A549 (cell line): ENCODE measurements at regions not wholly inside any gene's neighbourhood (a gene's known extent, or its start where the extent isn't known, plus 50 kb on each side); places are given as distances from the start of the nearest gene placed in this dataset.

ENCODE experiments used
- ATAC-seq, 2 experiments: fragments of 200-7000 bp in 1 of 2; fragments of >200 bp in 1 of 2; cut with Nextera tagmentation in 1 of 2; cut with Tn5 transposase in 1 of 2; 3 replicates each; pipeline versions ENCODE4 v1.8.0 to v1.9.1; 2018 to 2020; ENCODE audit warnings: mild to moderate bottlenecking in 1 of 2, moderate library complexity in 1 of 2
- CTCF ChIA-PET: fragments of 300-600 bp; sonication (Branson Sonifier 250); formaldehyde crosslinking; extraction: SDS; loops from one replicate; lab custom pipeline; 2021; ENCODE audit warnings: antibody characterized with exemption, inconsistent platforms; lab: Yijun Ruan, JAX
- POLR2A ChIA-PET: fragments of 350-600 bp; formaldehyde crosslinking; extraction: SDS; loops from one replicate; lab custom pipeline; 2021; ENCODE audit warnings: antibody characterized with exemption, inconsistent platforms; lab: Yijun Ruan, JAX
- DNase-seq, 2 experiments: peaks; one replicate each; pipeline versions ENCODE4 v3.0.0 to v3.0.0-alpha.2; 2011 to 2016; ENCODE audit warnings: low read depth in 1 of 2, low spot score in 1 of 2
- FAIRE-seq: peaks from 2 replicates; lab custom pipeline; 2011; peaks lifted over from hg19 to GRCh38; lab: Jason Lieb, UNC
- H3K27ac ChIP-seq, 2 experiments: fragments of >200 bp; sonication (Bioruptor Twin); formaldehyde crosslinking; 3 replicates each; pipeline ENCODE4 v1.5.1; 2016 to 2017
- H3K4me1 ChIP-seq: fragments of >200 bp; sonication (Bioruptor Twin); formaldehyde crosslinking; 3 replicates; pipeline ENCODE4 v1.6.1; 2016
- H3K4me2 ChIP-seq: fragments of >200 bp; sonication (Bioruptor Twin); formaldehyde crosslinking; 3 replicates; pipeline ENCODE4 v1.6.1; 2016
- H3K4me3 ChIP-seq: fragments of >200 bp; sonication (Bioruptor Twin); formaldehyde crosslinking; 3 replicates; pipeline ENCODE4 v1.5.1; 2016
- H3K9me3 ChIP-seq: fragments of >200 bp; sonication (Bioruptor Twin); formaldehyde crosslinking; 3 replicates; pipeline ENCODE4 v1.6.1; 2016
- BHLHE40 ChIP-seq: IDR thresholded peaks from 2 replicates; pipeline ENCODE4 v1.6.1; 2012; ENCODE audit warnings: low read depth, low read length, inconsistent platforms
- CHD4 ChIP-seq: fragments of 200-600 bp; sonication (generic); IDR thresholded peaks from 2 replicates; pipeline ENCODE4 v1.6.1; 2016; ENCODE audit warnings: antibody characterized with exemption, mild to moderate bottlenecking, borderline replicate concordance
- CTCF ChIP-seq: fragments of >200 bp; sonication (Bioruptor Twin); formaldehyde crosslinking; IDR thresholded peaks from 3 replicates; pipeline ENCODE4 v1.5.1; 2016
- EHF ChIP-seq: fragments of 250-450 bp; sonication (Bioruptor Pico); IDR thresholded peaks from 2 replicates; pipeline ENCODE4 v1.5.0; 2020; ENCODE audit warnings: mild to moderate bottlenecking
- EHMT2 ChIP-seq: fragments of 200-600 bp; sonication (generic); IDR thresholded peaks from 2 replicates; pipeline ENCODE4 v1.6.1; 2016; ENCODE audit warnings: antibody characterized with exemption, low read depth, mild to moderate bottlenecking, moderate library complexity
- ESRRA ChIP-seq: fragments of 150-350 bp; IDR thresholded peaks from 2 replicates; pipeline ENCODE4 v1.6.1; 2014; ENCODE audit warnings: mild to moderate bottlenecking, low read length, borderline replicate concordance
- FOXS1 ChIP-seq: fragments of 250-450 bp; sonication (Bioruptor Pico); IDR thresholded peaks from 2 replicates; pipeline ENCODE4 v1.5.0; 2020; ENCODE audit warnings: mild to moderate bottlenecking, moderate library complexity
- HMGXB4 ChIP-seq: fragments of 250-450 bp; sonication (Bioruptor Pico); IDR thresholded peaks from 2 replicates; pipeline ENCODE4 v1.5.0; 2021; ENCODE audit warnings: mild to moderate bottlenecking, moderate library complexity, borderline replicate concordance
- JUN ChIP-seq, 2 experiments: fragments of >200 bp; sonication (Bioruptor Twin); formaldehyde crosslinking; IDR thresholded peaks; 2 replicates in 1 of 2; 3 replicates in 1 of 2; pipeline ENCODE4 v1.6.1; 2016 to 2017
- JUNB ChIP-seq: fragments of >200 bp; sonication (Bioruptor Twin); formaldehyde crosslinking; IDR thresholded peaks from 2 replicates; pipeline ENCODE4 v1.6.1; 2016
- MYC ChIP-seq: IDR thresholded peaks from 2 replicates; pipeline ENCODE4 v1.6.1; 2012; ENCODE audit warnings: mild to moderate bottlenecking, inconsistent platforms, low read length, improper control_type of control experiment, borderline replicate concordance
- NFE2L2 ChIP-seq: fragments of 150-350 bp; conservative IDR thresholded peaks from 2 replicates; pipeline ENCODE4 v1.6.1; 2014; ENCODE audit warnings: low read length
- NR3C1 ChIP-seq: fragments of >200 bp; sonication (Bioruptor Twin); formaldehyde crosslinking; IDR thresholded peaks from 3 replicates; pipeline ENCODE4 v1.6.1; 2017
- PBX3 ChIP-seq: IDR thresholded peaks from 2 replicates; pipeline ENCODE4 v1.6.1; 2012
- POLR2A ChIP-seq: IDR thresholded peaks from 2 replicates; pipeline ENCODE4 v1.6.1; 2012; ENCODE audit warnings: mild to moderate bottlenecking, low read length
- POLR2AphosphoS2 ChIP-seq: conservative IDR thresholded peaks from 2 replicates; pipeline ENCODE4 v1.6.1; 2012; ENCODE audit warnings: low read length, improper control_type of control experiment, inconsistent platforms
- RARB ChIP-seq: fragments of 250-450 bp; sonication (Bioruptor Pico); IDR thresholded peaks from 2 replicates; pipeline ENCODE4 v1.8.0; 2021; ENCODE audit warnings: mild to moderate bottlenecking, moderate library complexity
- REST ChIP-seq: fragments of 200-600 bp; sonication (generic); IDR thresholded peaks from 2 replicates; pipeline ENCODE4 v1.6.1; 2016; ENCODE audit warnings: antibody characterized with exemption, mild to moderate bottlenecking, moderate library complexity
- RNF2 ChIP-seq: fragments of 200-600 bp; sonication (generic); IDR thresholded peaks from 2 replicates; pipeline ENCODE4 v1.6.1; 2016; ENCODE audit warnings: low read depth, mild to moderate bottlenecking, antibody characterized with exemption, moderate library complexity, borderline replicate concordance
- TFCP2L1 ChIP-seq: fragments of 250-450 bp; sonication (Bioruptor Pico); IDR thresholded peaks from 2 replicates; pipeline ENCODE4 v1.5.0; 2021; ENCODE audit warnings: mild to moderate bottlenecking
- TP53 ChIP-seq: fragments of 250-450 bp; sonication (Bioruptor Pico); IDR thresholded peaks from 2 replicates; pipeline ENCODE4 v1.5.0; 2021; ENCODE audit warnings: mild to moderate bottlenecking, moderate library complexity
- USF2 ChIP-seq: fragments of 450-650 bp; IDR thresholded peaks from 2 replicates; pipeline ENCODE4 v1.6.1; 2014; ENCODE audit warnings: antibody characterized with exemption
- ZFP36 ChIP-seq: fragments of 450-650 bp; IDR thresholded peaks from 2 replicates; pipeline ENCODE4 v1.6.1; 2014; ENCODE audit warnings: borderline replicate concordance; ENCODE audit not compliant: partially characterized antibody
- ZSCAN20 ChIP-seq: fragments of 250-450 bp; sonication (Bioruptor Pico); IDR thresholded peaks from 2 replicates; pipeline ENCODE4 v1.8.0; 2022; ENCODE audit warnings: mild to moderate bottlenecking, moderate library complexity
- WGBS: methylation state at CpG from one replicate; pipeline ENCODE4 v1.1.6; 2017; ENCODE audit errors: missing lambda C conversion rate; 5-methylcytosine and 5-hydroxymethylcytosine counted together

GRCh38 chr4:75158451-75158850 is 225.5 kb downstream of the PARM1 start:
- Histone ChIP-seq H3K9me3 (no peaks in the 10 kb centered on the region), H3K4me1 (no peaks in the 10 kb centered on the region), H3K4me3 (no peak overlapping the region), H3K27ac (no peak overlapping the region), H3K4me2 (no peak overlapping the region)
- DNase-seq: no peak
- ChIA-PET CTCF (no interaction called here), POLR2A (no interaction called here)
- TF ChIP-seq USF2 (no peak), NR3C1 (no peak), JUN (IDR thresholded peaks at IDR 0.05) (no peak), POLR2AphosphoS2 (no peak), TP53 (CRISPR knock-in tag) (no peak), HMGXB4 (CRISPR knock-in tag) (no peak), FOXS1 (CRISPR knock-in tag) (no peak), PBX3 (no peak)
- WGBS: 41% methylated on average over 3 of the region's 3 CpGs
- FAIRE-seq: no peak
- no peak for ATAC-seq

- TF ChIP-seq ESRRA: no peak
- H3K9me3 ChIP-seq: no peaks in the 10 kb centered on the region
- no peak overlapping the region for H3K4me2 ChIP-seq
- no peak for FAIRE-seq
- H3K4me3 ChIP-seq: no peak overlapping the region
- CTCF ChIA-PET: no interaction called here
- DNase-seq: no peak
- no peaks in the 10 kb centered on the region for H3K4me1 ChIP-seq
- no peak for ATAC-seq
- no peak overlapping the region for H3K27ac ChIP-seq
- POLR2A ChIA-PET: no interaction called here
Measured at GRCh38 chr4:75154994-75155393, 222.1 kb downstream of the PARM1 start.

GRCh38 chr4:75146223-75146622 is 213.3 kb downstream of the PARM1 start:
- Histone ChIP-seq H3K4me1 (no peaks in the 10 kb centered on the region), H3K9me3 (no peaks in the 10 kb centered on the region), H3K27ac (no peak overlapping the region), H3K4me3 (no peak overlapping the region), H3K4me2 (no peak overlapping the region)
- ChIA-PET POLR2A (no interaction called here), CTCF (no interaction called here)
- ATAC-seq (no peak), DNase-seq (no peak), FAIRE-seq (no peak)
- WGBS: 3% methylated on average over 1 of the region's 1 CpG
- TF ChIP-seq CTCF (no peak), JUN (IDR thresholded peaks at IDR 0.05) (no peak), ZFP36 (no peak), RNF2 (no peak), BHLHE40 (no peak), RARB (CRISPR knock-in tag) (no peak), NFE2L2 (no peak), TFCP2L1 (no peak), CHD4 (no peak), ESRRA (no peak), EHF (CRISPR knock-in tag) (no peak), REST (no peak), JUNB (no peak), POLR2A (no peak), MYC (no peak), EHMT2 (no peak), ZSCAN20 (no peak)
